G401.6 (cell line): ENCODE measurements at regions not wholly inside any gene's neighbourhood (a gene's known extent, or its start where the extent isn't known, plus 50 kb on each side); places are given as distances from the start of the nearest gene placed in this dataset.

Experiments used
- FAIRE-seq: peaks from 2 replicates; lab custom pipeline; 2012; peaks lifted over from hg19 to GRCh38; lab: Jason Lieb, UNC

DNA sequence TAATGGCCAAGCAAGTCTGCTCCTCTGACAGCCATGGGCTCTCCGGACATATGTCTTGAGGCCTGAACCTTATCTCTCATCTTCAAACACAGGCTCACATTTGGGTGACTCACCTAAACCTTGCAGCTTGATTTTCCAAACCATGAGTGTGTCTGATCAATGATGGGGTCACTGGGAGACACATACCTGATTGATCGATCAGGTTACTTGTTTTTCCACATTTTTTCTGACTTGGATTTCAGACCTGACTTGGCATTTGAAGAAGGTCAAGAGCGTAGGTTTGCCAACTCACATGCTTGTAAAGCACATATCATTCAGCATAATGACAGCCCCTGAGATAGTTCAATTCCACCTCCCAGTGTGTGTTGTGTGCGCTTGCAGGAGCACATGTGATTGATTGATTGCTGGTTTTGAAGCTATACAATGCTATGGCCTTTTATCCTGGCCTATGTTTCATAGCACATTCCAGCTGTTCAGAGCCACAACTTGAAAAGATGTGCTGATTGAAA is 116.7 kb upstream of the KIRREL3 start:
- FAIRE-seq: no peak

DNA sequence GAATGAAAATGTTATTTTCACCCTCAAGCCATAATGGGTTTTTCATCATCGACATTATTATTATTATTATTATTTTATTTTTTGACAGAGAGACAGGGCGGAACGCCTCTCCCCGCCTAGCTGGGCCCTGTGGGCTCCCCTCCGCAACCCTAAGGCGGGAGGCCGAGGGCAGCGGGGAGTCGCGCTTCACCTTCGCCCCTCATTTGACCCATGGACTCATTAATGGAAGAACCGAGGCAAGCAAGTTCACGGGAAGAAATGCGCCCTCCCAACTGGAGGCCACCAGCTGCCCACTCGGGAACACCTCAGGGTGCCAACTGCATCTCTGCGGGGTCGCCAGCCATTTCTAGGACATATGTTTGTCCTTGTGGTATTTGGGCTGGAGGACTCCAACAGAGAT is 115.3 kb upstream of the KIRREL3 start:
- FAIRE-seq: no peak

DNA sequence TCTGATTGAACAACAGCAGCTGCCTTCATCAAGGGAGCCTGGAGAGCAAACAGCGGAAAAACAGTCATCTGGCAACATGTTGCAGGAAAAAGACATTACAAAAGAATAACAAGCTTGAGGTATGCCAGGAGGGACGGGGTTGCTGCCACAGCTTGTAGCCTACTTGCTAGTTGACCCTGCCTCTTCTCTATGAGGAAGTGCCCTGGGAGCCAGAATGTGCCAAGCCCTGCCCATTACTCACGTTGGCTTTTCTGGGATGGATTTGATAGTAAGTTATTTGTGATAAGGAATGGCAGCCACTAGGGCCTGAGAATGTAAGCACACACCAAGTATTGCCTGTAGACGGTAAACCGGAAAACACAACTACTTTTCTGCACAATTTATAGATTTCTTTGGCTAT is 113.5 kb upstream of the KIRREL3 start:
- FAIRE-seq: no peak

DNA sequence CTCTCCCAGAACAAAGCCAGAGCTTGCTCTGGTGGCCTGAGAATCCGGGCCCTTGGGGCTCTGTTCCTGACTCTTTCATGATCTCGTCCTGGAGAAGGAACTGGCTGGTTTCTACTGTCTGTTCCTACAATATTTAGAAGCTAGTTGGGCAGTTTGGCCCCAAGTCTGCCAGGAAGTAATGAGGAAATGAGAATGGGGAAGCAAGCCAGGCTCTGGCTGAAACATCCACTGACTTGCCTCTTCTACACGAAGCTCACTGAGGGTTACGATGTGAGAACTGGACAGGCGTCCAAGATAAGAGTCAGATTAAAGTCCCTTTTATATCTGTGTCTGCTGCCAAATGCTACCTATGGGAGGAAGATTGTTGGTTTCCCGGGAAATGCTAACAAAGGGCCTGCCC is 110.0 kb upstream of the KIRREL3 start:
- no peak for FAIRE-seq

DNA sequence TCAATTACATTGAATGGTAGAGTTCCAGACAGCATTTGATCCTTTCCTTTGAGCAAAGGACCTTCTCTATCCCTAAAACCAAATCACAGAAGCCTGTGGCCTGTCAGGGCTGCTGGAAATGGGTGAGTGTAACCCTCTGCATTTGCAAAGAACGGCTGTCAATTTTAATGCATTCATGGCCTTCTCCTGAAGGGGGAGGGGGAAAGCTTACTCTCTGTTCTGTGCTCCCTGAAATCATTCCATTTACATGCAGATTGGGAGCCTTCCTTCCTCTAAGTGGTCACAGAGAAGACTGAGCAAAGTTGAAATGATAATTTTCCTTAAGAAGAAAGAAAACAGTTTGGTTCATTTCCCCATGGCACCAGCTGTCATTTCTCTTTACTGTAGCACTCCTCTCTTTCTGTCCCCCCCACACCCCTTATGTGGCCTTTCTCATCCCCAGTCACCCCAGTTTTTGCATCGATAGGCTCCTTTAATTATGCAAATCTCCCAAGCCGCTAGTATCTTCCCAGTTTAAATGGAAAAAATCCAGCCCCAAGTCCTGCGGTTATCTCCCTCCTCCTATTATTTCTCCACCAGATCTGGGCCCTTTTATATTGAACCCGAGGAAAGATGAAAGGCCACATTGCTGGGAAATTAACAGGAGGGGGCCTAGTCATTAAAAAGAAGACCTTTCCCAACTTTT is 109.4 kb upstream of the KIRREL3 start:
- no peak for FAIRE-seq

DNA sequence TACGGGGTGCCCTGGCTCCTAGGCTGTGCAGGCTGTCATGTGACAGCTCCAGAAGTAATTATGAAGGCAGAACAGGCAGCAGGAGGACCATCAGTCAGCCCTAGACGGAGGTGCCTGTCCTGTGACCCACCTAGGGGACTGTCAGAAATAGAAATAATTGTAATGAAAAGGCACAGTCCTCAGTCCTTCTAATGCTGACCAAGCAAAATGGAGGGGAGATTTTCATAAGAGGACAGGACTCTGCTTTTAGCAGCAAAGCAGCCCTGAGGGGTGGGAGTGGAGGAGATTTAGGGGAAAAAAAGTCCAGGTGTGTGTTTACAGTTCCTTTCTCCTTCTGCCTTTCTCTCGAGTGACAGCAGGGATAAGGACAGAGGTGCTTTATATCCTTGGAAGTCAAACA is 108.3 kb upstream of the KIRREL3 start:
- no peak for FAIRE-seq

DNA sequence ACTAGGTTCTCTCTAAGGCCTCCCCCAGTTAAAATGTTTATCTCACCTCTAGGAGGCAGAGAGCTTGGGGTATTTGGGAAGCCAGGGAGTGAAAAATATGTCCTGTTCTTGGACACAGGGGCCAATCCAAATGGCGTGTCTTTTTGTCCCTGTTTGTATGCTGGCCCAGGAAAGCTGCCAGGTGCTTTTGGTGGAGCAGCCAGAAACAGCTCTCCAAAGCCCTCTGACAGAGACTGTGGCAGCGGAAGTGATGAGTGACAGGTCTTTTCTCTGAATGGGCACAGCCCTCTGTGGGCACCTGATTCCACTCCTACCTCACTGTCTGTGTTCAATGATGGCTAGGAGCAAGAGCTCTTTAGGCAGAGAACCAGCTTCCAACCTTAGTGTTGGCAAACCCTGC is 106.4 kb upstream of the KIRREL3 start:
- FAIRE-seq: no peak

DNA sequence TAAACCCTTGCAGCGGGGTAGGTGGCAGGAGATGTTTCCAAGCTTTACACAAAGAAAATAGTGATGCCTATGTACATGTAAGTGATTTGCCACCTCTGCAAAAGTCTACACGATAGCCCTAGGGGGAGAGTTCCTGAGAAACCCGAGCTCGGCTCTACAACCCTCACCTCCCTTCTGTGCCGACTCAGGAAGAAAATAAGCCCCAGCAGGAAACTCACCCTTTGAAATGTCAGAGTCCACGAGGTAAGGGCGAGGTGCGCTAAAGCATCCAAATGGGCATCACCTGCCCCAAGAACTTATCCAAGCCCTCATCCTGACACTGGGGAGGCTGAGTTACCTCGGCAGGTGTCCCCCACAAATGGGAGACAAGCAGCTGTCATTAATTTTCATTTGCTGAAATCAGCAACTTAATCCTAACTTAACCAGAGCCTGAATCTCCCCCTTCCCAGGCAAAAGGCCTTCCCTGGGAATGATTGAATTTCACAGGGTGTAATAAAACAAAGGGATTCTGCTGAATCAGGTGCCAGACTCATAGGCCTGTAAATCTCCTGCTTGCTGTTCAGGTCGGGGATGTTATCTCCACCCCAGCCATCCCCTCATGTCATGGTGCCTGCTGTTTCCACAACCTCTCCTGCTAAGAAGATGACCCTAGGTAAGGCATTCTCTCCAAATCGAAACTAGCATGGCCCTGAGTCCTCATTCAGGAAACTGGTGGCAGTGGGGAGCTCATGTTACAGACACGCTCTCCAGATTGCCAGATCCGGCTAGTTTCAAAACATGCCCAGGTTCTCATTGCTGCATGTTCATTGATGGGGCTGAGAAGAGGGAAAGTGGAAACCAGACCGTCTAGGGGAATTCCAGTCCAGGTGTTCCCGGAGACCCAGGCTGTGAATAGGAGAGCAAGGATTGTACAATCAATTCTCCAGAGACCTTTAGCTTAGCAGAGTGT is 105.3 kb upstream of the KIRREL3 start:
- no peak for FAIRE-seq

DNA sequence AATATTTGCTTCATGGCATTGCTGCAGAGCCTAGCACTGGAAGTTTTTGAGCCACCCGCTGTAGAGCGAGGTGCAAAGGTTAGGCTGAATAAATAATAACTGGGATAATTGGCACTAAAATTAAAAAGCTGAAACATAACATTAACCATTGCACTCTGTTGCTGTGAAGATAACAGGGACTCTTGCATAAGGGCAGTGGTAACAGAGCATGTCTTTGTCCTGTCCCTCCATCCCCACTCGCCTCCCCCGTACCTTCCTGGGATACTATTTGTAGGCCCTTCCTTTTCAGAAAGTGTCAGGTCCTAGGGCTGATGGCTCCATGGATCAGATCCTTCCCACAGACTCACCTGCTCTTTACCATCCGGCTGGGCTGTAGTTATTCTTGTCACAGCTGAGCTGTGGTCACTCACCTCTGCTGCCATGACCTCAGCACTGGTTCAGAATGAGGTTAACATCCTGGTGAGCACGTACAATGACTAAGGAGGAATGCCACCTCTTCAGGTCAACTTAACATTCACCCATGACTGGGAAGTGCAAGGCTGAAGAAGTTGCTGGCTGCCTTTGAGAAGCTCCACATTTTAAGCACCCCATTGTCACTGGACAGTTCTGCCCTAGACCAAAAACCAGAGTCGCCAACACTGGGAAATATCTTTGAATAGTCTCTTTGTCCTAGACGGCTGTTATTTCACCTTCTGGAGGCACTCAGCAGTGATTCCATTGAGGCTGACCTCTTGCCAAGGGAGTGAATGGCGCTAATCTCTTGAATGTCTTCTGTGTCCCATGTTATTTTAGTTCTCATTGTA is 103.2 kb upstream of the KIRREL3 start:
- FAIRE-seq: no peak

DNA sequence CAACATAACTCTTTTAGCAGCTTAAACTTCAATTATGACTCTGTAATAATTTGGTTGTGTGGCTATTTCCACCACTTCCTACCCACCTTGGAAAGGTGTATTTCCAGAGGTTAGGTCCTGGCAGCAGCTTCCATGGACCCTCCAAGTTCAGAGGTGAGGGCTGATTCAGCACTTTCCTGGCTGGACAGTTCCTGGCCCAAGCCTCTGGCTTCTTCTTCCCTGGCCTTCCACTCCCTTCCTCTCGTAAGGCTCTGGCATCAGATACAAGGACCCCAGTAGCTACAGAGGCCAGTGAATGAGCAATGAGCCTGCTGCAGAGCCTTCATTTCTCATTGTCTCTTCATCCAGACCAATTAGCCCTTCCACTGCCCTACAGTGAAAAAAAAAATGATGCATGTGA is 98.1 kb upstream of the KIRREL3 start:
- no peak for FAIRE-seq

DNA sequence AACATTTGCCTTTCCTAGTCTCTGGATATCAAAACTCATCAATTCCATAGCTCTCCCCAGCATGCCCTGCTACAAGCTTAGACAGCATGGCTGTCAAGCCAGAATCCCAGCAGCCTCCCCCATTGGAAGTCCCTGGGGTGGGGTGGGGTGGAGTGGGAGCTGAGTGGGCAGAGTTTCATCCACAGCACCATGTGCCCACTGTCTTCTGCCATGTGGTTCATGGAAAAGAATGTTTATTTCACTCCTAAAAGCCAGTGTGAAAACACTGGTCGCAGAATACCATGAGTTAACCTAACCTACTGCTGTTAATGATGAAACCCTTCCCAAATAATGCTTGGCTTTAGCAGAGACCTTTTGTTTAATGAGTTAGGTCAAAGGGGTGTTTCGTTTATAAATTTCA is 80.2 kb upstream of the KIRREL3 start:
- no peak for FAIRE-seq

DNA sequence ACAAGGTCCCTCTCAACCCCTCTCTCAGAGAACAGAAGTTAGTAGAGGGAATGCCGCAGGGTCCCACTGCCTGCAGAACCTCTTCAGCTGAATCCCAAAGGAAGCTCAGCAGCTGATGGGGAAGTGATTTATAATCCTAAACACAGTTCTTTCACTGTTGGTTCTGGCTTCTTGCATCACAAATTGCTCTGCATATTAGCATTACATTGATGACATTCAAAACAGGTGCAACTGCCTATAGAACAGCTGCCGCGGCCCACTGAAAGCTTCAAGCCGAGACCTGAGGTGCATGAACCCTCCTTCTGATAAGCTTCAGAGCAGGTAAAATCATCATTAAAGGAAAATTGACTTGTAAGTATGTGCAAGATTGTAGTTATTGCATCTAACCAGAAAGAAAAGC is 75.2 kb upstream of the KIRREL3 start:
- no peak for FAIRE-seq

DNA sequence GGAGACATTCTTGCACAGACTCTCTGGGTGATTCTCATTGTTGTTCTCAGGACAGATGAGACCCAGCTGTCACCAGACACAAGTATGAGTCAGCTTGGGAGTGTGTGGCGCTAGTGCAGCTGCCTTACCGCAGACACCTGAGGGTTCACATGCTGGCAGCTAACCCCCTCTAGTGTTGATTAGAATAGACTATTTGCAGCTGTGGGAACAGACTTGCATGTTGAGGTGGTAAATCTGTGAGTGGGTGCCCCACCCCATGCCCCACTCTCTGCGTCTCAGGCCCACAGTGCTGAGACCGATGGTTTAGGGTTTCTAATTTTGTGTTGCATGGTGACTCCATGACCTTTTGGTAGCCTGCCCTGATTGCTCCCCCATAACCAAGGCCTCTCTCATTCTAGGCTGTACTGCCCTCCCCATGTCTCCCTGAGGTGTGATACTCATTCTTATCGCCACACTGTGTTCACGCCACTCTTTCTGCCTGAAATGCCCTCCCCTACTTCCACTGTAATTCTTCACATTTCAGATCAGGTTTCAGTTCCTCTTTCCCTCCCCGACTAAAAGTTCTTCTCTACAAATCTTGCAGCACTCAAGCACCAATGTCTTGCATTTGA is 73.7 kb upstream of the KIRREL3 start:
- no peak for FAIRE-seq

DNA sequence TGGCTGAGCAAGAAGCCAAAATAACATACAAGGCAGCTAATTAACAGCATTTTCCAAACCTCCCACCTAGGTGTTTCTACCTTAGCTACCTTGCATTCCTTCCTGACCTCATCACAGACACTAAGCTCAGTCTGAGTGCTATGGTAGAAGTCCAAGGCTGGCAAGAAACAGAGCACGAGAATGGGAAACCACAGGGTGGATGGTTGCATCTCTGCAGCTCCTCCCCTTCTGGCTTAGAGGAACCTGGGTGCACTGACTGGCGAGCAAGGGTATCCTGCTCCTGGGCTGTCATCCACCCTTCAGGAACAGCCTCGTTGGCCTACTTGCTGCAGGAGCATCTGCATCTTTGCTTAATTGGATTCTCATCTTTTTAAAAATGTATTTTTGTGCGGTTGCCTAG is 73.1 kb upstream of the KIRREL3 start:
- FAIRE-seq: no peak

DNA sequence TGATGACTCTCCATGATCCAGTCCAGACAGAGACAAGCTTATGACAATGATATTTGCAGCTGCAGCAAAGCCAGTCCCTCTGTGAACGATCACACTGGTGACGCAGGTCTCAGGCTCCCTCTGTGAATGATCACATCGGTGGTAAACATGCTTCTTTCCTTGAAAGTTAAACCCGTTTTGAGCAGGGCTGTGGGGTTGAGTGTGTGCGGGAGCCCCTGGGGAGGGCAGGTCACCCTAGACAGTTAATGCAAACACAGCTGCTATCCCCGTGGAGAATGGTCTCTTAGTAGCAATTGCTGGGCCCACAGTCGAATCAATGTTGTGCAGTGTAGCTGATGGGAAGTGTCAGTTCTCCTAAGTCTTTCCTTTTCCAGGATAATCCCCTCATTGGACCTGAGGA is 71.0 kb upstream of the KIRREL3 start:
- no peak for FAIRE-seq

DNA sequence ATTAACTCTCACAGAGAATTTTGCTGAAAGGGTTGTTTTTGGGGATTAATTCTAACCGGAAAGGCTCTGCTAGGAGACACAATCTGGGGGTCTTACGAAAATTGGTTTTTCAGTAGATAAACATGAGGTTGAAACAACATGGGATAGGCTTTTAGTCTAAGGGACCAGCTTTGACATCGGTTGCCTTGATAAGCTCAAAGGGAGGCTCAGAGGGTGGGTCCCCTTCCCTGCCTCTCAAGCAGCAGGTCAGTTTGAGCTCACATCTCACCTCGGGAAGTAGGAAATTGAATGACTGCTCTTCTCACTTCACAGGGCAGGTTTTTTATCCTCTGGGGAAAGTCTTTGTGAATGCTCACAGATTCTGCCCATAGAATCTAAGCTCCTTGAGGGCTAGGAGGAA is 70.2 kb upstream of the KIRREL3 start:
- no peak for FAIRE-seq

DNA sequence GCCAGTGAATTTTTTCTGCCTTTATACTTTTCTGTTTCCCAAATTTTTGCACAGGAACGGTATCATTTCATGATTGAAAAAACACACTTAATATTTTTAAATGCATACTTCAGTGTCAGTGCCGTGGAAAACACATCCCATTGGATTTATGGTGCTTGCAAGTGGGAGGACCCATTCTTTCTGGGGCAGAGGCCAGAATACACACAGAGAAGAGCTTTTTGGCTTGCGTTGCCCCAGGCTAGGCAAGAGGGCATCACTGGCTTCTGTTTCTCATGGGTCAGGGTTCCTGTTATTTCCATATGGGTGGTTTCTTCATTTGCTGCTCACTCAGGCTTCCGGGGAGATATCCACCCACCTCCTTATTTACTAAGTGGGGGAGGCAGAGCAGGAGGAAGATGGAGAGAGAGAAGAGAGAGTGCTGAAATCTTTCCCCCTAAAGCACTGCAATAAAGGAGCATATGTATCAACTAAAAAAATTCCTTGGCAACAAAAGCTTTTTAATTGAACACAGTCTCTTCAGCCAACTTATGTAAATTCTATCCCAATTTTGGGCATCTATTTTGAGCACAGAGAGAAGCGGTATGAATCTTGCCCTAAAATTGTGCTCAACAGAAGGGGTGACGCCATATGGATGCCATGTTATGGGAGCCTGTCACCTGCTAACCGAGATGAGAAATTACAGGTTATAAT is 66.0 kb upstream of the KIRREL3 start:
- FAIRE-seq: no peak

DNA sequence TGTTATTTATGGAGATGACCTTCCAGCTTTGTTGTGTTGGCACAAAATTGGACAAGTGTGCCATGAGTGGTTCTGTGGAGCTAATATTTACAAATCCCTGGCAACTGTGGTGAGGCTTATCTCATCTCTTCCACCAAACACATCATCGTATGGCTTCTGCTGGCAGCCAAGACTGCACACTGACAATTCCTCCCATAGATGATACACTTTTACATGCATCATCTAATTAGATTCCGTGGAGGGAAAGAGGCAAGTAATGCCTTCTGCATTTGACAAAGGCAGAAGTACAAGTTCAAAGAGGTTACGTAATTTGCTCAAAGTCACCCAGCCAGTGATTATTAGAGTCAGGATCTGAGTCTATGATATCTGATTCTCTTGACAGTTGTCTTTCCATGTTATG is 62.7 kb upstream of the KIRREL3 start:
- no peak for FAIRE-seq

DNA sequence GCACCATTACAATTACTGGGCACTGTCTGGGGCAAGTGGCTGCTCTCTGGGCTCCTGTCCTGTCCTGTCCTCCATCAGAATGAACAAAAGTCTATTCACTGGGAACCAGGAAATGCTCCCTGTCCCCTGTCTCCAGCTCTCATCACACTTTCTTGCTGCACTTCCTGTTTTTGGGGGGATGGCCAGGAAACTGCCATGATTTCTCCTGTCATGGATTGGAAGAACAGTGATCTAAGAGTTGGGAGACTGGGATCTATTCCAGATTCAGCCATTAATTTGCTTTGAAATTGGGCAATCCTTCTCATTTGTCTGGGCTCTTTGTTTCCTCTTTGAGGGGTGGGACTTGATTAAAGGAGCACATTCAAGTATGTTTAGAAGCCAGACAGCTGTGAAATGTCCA is 61.4 kb upstream of the KIRREL3 start:
- no peak for FAIRE-seq

DNA sequence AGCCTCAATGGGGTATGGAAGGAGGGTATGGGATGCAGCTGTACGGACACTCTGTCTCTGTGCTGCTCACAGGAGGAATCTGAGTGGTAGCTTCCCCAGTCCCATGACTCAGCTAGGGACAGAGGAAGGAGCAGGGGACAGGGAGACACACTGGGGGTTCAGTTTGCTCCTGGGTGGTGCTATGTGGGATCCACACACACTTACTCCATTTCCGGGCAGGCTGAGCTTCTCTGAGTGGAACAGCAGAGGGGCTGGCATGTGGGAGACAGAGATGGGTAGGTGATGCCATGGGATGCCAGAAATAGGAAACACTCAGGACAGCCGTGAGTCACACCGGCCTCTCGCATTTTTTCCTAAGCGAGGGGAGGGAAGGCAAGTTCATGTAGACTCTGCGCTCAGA is 59.2 kb upstream of the KIRREL3 start:
- no peak for FAIRE-seq

DNA sequence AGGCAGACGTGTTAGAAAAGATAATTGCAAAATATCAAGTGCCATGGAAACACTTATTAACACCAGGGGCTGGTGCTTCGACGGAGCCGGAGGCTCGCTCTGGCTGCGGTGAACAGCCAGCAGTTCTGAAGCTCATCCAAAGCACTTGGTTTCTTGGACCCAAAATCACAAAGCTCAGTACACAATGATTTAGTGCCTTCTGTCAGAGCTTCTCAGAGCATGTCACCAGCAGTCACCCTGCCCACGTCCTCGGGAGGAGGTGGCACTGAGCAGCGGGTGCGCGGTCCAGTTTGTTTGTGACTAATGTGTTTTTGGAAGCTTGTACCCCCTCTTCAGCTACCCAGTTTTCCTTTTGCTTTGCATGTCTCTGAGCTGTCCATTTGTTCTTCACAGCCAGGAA is 58.7 kb upstream of the KIRREL3 start:
- no peak for FAIRE-seq

DNA sequence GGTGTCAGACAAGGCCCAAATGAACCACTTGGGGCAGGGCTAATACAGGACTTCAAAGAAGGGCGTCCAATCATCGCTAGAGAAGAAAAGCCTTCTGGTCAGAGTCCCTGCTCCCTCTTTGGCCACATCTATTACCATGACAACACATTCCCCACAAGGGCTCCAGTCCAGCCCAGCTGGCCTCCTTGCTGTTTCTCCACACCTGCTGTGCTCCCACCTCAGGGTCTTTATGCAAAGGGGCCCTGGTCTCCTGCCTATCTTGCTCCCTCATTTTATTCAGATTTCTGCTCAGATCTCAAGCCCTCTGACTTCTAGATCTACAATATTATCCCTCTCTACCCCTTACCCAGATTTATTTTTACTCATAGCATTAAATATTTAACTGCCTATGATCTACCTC is 58.0 kb upstream of the KIRREL3 start:
- no peak for FAIRE-seq
